GM12872 (cell line): ENCODE measurements at regions not wholly inside any gene's neighbourhood (a gene's known extent, or its start where the extent isn't known, plus 50 kb on each side); places are given as distances from the start of the nearest gene placed in this dataset.

Experiments used
- CTCF ChIP-seq: IDR thresholded peaks from 3 replicates; pipeline ENCODE4 v1.5.1; 2011; ENCODE audit warnings: low read depth, mild to moderate bottlenecking, low read length, moderate library complexity; ENCODE audit not compliant: insufficient read depth

- TF ChIP-seq CTCF = no peak
Observed at GRCh38 chr4:171583790-171584189, 229.4 kb upstream of the GALNTL6 start.

- TF ChIP-seq CTCF = no peak
Observed at GRCh38 chr4:171582961-171583581, 230.1 kb upstream of the GALNTL6 start.

- no peak for TF ChIP-seq CTCF
Observed at GRCh38 chr4:171573181-171573580, 240.0 kb upstream of the GALNTL6 start.

- TF ChIP-seq CTCF = no peak
Observed at GRCh38 chr4:171565130-171565788, 247.9 kb upstream of the GALNTL6 start.

GRCh38 chr4:171561419-171561818 is 251.8 kb upstream of the GALNTL6 start:
- no peak for TF ChIP-seq CTCF

GRCh38 chr4:171553961-171554360 is 259.2 kb upstream of the GALNTL6 start:
- no peak for TF ChIP-seq CTCF

GRCh38 chr4:171542640-171543039 is 270.6 kb upstream of the GALNTL6 start:
- no peak for TF ChIP-seq CTCF
